Liver (tissue), 8 donors: ENCODE measurements at regions not wholly inside any gene's neighbourhood (a gene's known extent, or its start where the extent isn't known, plus 50 kb on each side); places are given as distances from the start of the nearest gene placed in this dataset.

ENCODE experiments used
- DNase-seq: peaks from one replicate; pipeline ENCODE4 v3.0.0-alpha.2; 2017; ENCODE audit warnings: low spot score
- H3K27ac ChIP-seq, 2 donors: one replicate each; pipeline ENCODE4 v1.7.0; 2013; ENCODE audit warnings: inconsistent platforms in 2 of 2, low read length in 2 of 2, control low read depth in 1 of 2, low read depth in 1 of 2, mild to moderate bottlenecking in 1 of 2
- H3K27me3 ChIP-seq, 4 donors: one replicate each; pipeline versions ENCODE4 v1.6.1 to v1.7.0; 2013; ENCODE audit warnings: low read length in 3 of 4, inconsistent platforms in 1 of 4, mild to moderate bottlenecking in 1 of 4, moderate library complexity in 1 of 4; ENCODE audit not compliant: control insufficient read depth in 4 of 4, insufficient read depth in 4 of 4
- H3K36me3 ChIP-seq, 4 donors: one replicate each; pipeline versions ENCODE4 v1.6.1 to v1.7.0; 2013; ENCODE audit warnings: low read length in 3 of 4, mild to moderate bottlenecking in 3 of 4, low read depth in 1 of 4, moderate library complexity in 1 of 4; ENCODE audit not compliant: control insufficient read depth in 4 of 4, insufficient read depth in 3 of 4
- H3K4me1 ChIP-seq, 4 donors: one replicate each; pipeline versions ENCODE4 v1.6.1 to v1.7.0; 2013; ENCODE audit warnings: low read length in 3 of 4, mild to moderate bottlenecking in 3 of 4, moderate library complexity in 1 of 4; ENCODE audit not compliant: control insufficient read depth in 4 of 4, insufficient read depth in 4 of 4
- H3K4me3 ChIP-seq, 3 donors: one replicate each; pipeline versions ENCODE4 v1.6.1 to v1.7.0; 2013; ENCODE audit warnings: low read length in 3 of 3, control low read depth in 1 of 3, low read depth in 1 of 3, mild to moderate bottlenecking in 1 of 3
- H3K9ac ChIP-seq, 2 donors: one replicate each; pipeline ENCODE4 v1.7.0; 2013; ENCODE audit warnings: low read length in 2 of 2, mild to moderate bottlenecking in 2 of 2, moderate library complexity in 2 of 2, control low read depth in 1 of 2, low read depth in 1 of 2
- H3K9me3 ChIP-seq, 4 donors: one replicate each; pipeline versions ENCODE4 v1.6.1 to v1.7.0; 2013; ENCODE audit warnings: low read length in 3 of 4; ENCODE audit not compliant: control insufficient read depth in 4 of 4
- EGR1 ChIP-seq, 2 donors: IDR thresholded peaks; 2 replicates each; pipeline ENCODE4 v1.6.1; 2016 to 2018; ENCODE audit warnings: antibody characterized with exemption in 2 of 2, low read depth in 2 of 2
- FOXA1 ChIP-seq: IDR thresholded peaks from 2 replicates; pipeline ENCODE4 v1.6.1; 2016; ENCODE audit warnings: antibody characterized with exemption
- FOXA2 ChIP-seq: IDR thresholded peaks from 2 replicates; pipeline ENCODE4 v1.6.1; 2016; ENCODE audit warnings: antibody characterized with exemption
- GABPA ChIP-seq, 2 donors: IDR thresholded peaks in 1 of 2; conservative IDR thresholded peaks in 1 of 2; 2 replicates each; pipeline ENCODE4 v1.6.1; 2016; ENCODE audit warnings: antibody characterized with exemption in 2 of 2, mild to moderate bottlenecking in 1 of 2, moderate library complexity in 1 of 2
- HNF4G ChIP-seq: IDR thresholded peaks from 2 replicates; pipeline ENCODE4 v1.6.1; 2016; ENCODE audit warnings: antibody characterized with exemption
- JUND ChIP-seq, 2 donors: IDR thresholded peaks; 2 replicates each; pipeline ENCODE4 v1.6.1; 2016; ENCODE audit warnings: antibody characterized with exemption in 2 of 2
- NR2F2 ChIP-seq: IDR thresholded peaks from 2 replicates; pipeline ENCODE4 v1.6.1; 2016; ENCODE audit warnings: antibody characterized with exemption
- RXRA ChIP-seq, 2 donors: IDR thresholded peaks; 2 replicates each; pipeline ENCODE4 v1.6.1; 2017 to 2018; ENCODE audit warnings: antibody characterized with exemption in 2 of 2, mild to moderate bottlenecking in 1 of 2
- SP1 ChIP-seq: IDR thresholded peaks from 2 replicates; pipeline ENCODE4 v1.6.1; 2018; ENCODE audit warnings: antibody characterized with exemption, mild to moderate bottlenecking
- TAF1 ChIP-seq: conservative IDR thresholded peaks from 2 replicates; pipeline ENCODE4 v1.6.1; 2016; ENCODE audit warnings: antibody characterized with exemption, mild to moderate bottlenecking
- YY1 ChIP-seq: IDR thresholded peaks from 2 replicates; pipeline ENCODE4 v1.6.1; 2016; ENCODE audit warnings: antibody characterized with exemption, mild to moderate bottlenecking
- WGBS: extraction: QIAGEN DNeasy Blood & Tissue Kit; methylation state at CpG from one replicate; pipeline ENCODE4 v1.1.7; 2013; 5-methylcytosine and 5-hydroxymethylcytosine counted together
- TF ChIP-seq, protein P1 (sequence below): fragments of 150-350 bp; IDR thresholded peaks from 2 replicates; pipeline ENCODE4 v1.5.1; 2017; ENCODE audit warnings: improper control_type of control experiment, low read depth, low read length; ENCODE audit not compliant: missing input control
- TF ChIP-seq, protein P2 (sequence below): IDR thresholded peaks from 2 replicates; pipeline ENCODE4 v1.6.1; 2016; ENCODE audit warnings: antibody characterized with exemption
- TF ChIP-seq, protein P3 (sequence below): IDR thresholded peaks from 2 replicates; pipeline ENCODE4 v1.6.1; 2016; ENCODE audit warnings: antibody characterized with exemption
- TF ChIP-seq, protein P4 (sequence below): IDR thresholded peaks from 2 replicates; pipeline ENCODE4 v1.6.1; 2016; ENCODE audit warnings: antibody characterized with exemption
- TF ChIP-seq, protein P5 (sequence below): IDR thresholded peaks from 2 replicates; pipeline ENCODE4 v1.6.1; 2016; ENCODE audit warnings: antibody characterized with exemption, mild to moderate bottlenecking
- donor health status: healthy.
- donor health status: healthy.
- donor health status: healthy.
- donor health status: healthy.
- donor health status: healthy.

DNA sequence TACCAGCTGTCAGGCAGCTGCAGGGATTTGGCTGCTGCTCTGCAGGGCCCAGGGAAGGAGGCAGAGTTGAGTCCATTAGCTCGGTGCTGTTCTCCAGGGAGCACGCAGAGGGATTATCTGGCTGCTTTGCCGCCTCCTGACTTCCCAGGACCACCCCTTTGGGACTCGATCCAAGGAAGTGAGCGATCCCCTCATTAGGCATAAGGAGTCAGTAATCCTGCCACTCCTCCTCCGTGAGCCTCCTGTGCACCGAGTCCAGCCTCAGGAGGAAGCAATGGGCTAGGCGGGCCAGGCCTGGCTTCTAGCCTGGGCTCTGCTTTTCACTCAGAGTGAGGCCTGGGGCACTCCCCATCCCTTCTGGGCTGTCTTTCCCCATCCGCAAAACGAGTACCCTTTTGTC lies 417.9 kb downstream of the RPS24 start:
- 81% methylated on average over 10 of the region's 10 CpGs for whole genome bisulfite sequencing

DNA sequence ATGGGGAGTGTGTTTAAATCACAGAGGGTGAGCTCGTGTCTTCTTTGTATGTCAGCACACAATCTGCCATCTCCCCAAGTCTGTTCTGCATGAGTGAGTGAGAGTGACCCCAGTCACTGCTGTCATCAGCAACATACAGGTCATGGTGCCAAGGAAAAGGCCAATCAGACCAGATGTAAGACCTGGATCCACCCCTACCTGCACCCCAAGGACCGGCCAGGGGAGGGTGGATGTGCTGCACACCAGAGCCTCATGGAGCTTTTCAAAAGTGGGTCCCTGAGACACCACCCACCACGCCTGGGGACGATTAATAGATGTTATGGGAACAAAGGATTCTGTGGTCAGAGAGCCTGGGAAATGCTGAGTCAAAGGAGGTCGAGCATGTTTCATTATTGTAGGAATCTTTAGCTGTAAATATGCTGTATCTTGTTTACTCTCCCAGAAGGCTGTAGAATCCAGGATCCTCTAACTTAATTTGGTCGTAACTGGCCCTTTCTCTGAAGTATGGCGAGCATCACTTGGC lies 420.5 kb downstream of the RPS24 start:
- Histone ChIP-seq H3K4me3 (no peak overlapping the region), H3K9ac (no peak overlapping the region), H3K27me3 (no peaks in the 10 kb centered on the region), H3K36me3 (no peaks in the 10 kb centered on the region), H3K9me3 (no peaks in the 10 kb centered on the region), H3K4me1 (peaks cover 0 to 13% (median 2%) of the 10 kb centered on the region in 4 donors), H3K27ac (no peak overlapping the region)
- 84% methylated on average over 7 of the region's 7 CpGs for WGBS
- DNase-seq = no peak
- TF ChIP-seq FOXA1 (no peak), EGR1 (IDR thresholded peaks at IDR 0.05; ENCODE audit: low read depth in 2 of 2) (no peak), RXRA (IDR thresholded peaks at IDR 0.05) (no peak), TAF1 (no peak), JUND (IDR thresholded peaks at IDR 0.05) (no peak), YY1 (no peak), FOXA2 (no peak), GABPA (IDR thresholded peaks at IDR 0.05 in 1 of 2, conservative IDR thresholded peaks at IDR 0.05 in 1 of 2) (no peak), NR2F2 (no peak), HNF4G (no peak), SP1 (no peak)
- TF ChIP-seq, protein P1, sequence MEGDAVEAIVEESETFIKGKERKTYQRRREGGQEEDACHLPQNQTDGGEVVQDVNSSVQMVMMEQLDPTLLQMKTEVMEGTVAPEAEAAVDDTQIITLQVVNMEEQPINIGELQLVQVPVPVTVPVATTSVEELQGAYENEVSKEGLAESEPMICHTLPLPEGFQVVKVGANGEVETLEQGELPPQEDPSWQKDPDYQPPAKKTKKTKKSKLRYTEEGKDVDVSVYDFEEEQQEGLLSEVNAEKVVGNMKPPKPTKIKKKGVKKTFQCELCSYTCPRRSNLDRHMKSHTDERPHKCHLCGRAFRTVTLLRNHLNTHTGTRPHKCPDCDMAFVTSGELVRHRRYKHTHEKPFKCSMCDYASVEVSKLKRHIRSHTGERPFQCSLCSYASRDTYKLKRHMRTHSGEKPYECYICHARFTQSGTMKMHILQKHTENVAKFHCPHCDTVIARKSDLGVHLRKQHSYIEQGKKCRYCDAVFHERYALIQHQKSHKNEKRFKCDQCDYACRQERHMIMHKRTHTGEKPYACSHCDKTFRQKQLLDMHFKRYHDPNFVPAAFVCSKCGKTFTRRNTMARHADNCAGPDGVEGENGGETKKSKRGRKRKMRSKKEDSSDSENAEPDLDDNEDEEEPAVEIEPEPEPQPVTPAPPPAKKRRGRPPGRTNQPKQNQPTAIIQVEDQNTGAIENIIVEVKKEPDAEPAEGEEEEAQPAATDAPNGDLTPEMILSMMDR = no peak
- TF ChIP-seq, protein P2, sequence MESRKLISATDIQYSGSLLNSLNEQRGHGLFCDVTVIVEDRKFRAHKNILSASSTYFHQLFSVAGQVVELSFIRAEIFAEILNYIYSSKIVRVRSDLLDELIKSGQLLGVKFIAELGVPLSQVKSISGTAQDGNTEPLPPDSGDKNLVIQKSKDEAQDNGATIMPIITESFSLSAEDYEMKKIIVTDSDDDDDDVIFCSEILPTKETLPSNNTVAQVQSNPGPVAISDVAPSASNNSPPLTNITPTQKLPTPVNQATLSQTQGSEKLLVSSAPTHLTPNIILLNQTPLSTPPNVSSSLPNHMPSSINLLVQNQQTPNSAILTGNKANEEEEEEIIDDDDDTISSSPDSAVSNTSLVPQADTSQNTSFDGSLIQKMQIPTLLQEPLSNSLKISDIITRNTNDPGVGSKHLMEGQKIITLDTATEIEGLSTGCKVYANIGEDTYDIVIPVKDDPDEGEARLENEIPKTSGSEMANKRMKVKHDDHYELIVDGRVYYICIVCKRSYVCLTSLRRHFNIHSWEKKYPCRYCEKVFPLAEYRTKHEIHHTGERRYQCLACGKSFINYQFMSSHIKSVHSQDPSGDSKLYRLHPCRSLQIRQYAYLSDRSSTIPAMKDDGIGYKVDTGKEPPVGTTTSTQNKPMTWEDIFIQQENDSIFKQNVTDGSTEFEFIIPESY = no peak
- TF ChIP-seq, protein P3, sequence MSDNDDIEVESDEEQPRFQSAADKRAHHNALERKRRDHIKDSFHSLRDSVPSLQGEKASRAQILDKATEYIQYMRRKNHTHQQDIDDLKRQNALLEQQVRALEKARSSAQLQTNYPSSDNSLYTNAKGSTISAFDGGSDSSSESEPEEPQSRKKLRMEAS = no peak
- TF ChIP-seq, protein P4, sequence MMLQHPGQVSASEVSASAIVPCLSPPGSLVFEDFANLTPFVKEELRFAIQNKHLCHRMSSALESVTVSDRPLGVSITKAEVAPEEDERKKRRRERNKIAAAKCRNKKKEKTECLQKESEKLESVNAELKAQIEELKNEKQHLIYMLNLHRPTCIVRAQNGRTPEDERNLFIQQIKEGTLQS = no peak
- TF ChIP-seq, protein P5, sequence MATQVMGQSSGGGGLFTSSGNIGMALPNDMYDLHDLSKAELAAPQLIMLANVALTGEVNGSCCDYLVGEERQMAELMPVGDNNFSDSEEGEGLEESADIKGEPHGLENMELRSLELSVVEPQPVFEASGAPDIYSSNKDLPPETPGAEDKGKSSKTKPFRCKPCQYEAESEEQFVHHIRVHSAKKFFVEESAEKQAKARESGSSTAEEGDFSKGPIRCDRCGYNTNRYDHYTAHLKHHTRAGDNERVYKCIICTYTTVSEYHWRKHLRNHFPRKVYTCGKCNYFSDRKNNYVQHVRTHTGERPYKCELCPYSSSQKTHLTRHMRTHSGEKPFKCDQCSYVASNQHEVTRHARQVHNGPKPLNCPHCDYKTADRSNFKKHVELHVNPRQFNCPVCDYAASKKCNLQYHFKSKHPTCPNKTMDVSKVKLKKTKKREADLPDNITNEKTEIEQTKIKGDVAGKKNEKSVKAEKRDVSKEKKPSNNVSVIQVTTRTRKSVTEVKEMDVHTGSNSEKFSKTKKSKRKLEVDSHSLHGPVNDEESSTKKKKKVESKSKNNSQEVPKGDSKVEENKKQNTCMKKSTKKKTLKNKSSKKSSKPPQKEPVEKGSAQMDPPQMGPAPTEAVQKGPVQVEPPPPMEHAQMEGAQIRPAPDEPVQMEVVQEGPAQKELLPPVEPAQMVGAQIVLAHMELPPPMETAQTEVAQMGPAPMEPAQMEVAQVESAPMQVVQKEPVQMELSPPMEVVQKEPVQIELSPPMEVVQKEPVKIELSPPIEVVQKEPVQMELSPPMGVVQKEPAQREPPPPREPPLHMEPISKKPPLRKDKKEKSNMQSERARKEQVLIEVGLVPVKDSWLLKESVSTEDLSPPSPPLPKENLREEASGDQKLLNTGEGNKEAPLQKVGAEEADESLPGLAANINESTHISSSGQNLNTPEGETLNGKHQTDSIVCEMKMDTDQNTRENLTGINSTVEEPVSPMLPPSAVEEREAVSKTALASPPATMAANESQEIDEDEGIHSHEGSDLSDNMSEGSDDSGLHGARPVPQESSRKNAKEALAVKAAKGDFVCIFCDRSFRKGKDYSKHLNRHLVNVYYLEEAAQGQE = no peak

More for the DNA sequence above, 417.9 kb downstream of the RPS24 start:
- Histone ChIP-seq H3K36me3 (no peaks in the 10 kb centered on the region), H3K4me1 (no peaks in the 10 kb centered on the region), H3K27me3 (no peaks in the 10 kb centered on the region), H3K27ac (no peak overlapping the region), H3K9ac (no peak overlapping the region), H3K9me3 (no peaks in the 10 kb centered on the region), H3K4me3 (no peak overlapping the region)
- TF ChIP-seq FOXA2 (no peak), HNF4G (no peak), YY1 (no peak)
- no peak for DNase-seq
